ENCODE measurements at regions not wholly inside any gene's neighbourhood (a gene's known extent, or its start where the extent isn't known, plus 50 kb on each side); places are given as distances from the start of the nearest gene placed in this dataset.

DNA sequence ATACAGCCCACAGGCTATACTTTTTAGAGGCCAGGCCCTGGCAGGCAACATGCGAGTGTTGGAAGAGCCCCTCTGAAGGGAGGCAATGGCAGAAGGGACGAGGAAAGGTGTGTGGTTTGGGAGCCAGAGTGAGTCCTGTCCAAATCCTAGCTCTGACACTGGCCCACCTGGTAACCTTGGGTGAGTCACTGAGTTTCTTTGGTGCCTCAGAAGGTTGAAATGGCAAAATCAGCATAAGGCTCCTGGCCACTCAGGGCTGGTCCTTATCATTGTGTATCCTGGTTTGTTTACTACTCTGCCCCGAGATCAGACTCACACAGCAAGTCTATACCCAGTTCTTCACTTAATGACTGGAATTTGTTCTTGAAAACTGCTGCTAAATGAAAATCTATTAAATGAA, 71.4 kb upstream of the TLE3 start:
- ChIA-PET POLR2A (no interaction called here), CTCF (no interaction called here), RAD21 (ENCODE audit: unreplicated experiment) (interaction anchor here (0.7 kb wide), 1 partner anchor 45 kb away, joined by 3 read pairs; no protein-coding TSS in a partner anchor), SMC1A (ENCODE audit: uncharacterized antibody, unreplicated experiment) (no interaction called here)
- ATAC-seq (no peak), FAIRE-seq (no peak), DNase-seq (ENCODE audit: low read depth, low spot score) (no peak)
- in situ Hi-C loops (cut with MboI) = no loop called here
- peaks cover under 1% of the 10 kb centered on the region; the same call in 1 of the 3 replicates for H3K9me3 ChIP-seq (replicated peaks; ENCODE audit: control insufficient read depth, insufficient read depth, low read length)
- no peak overlapping the region for H3K4me3 ChIP-seq
- H3K27me3 ChIP-seq (replicated peaks in 1 of 2; ENCODE audit: control insufficient read depth in 2 of 2, insufficient read depth in 2 of 2, low read length in 1 of 2) = peaks cover 0 to 2% of the 10 kb centered on the region in 2 experiments; a peak in 2 of 4 replicates
- no peaks in the 10 kb centered on the region for H4K20me1 ChIP-seq (ENCODE audit: control insufficient read depth, insufficient read depth)
- intact Hi-C loops (cut with micrococcal nuclease; ENCODE audit: unreplicated experiment) = no loop called here
- 43% methylated on average over 3 of the region's 3 CpGs for WGBS (ENCODE audit: insufficient coverage, insufficient replicate concordance, low lambda C conversion rate, missing lambda C conversion rate)
- BruUV-seq (replicated peaks) = no TSS peak
- H3K4me1 ChIP-seq (ENCODE audit: control insufficient read depth, insufficient read depth, low read length) = no peaks in the 10 kb centered on the region
- no peak overlapping the region for H3K9ac ChIP-seq (ENCODE audit: control insufficient read depth, insufficient read depth, low read length)
- H3K79me2 ChIP-seq (ENCODE audit: control insufficient read depth, insufficient read depth, low read length) = no peaks in the 10 kb centered on the region
- no peak for TF ChIP-seq SIN3A (IDR thresholded peaks at IDR 0.05; ENCODE audit: low read depth, low read length)
- TF ChIP-seq HDGF (IDR thresholded peaks at IDR 0.05) = no peak
- no peak for TF ChIP-seq POU2F2 (IDR thresholded peaks at IDR 0.05; ENCODE audit: borderline replicate concordance, low read depth, low read length)
- no peak for TF ChIP-seq STAT1 (conservative IDR thresholded peaks at IDR 0.05)
- TF ChIP-seq HDAC6 (IDR thresholded peaks at IDR 0.05; ENCODE audit: unreplicated experiment) = no peak
- TF ChIP-seq ZNF217 (IDR thresholded peaks at IDR 0.05) = no peak
- TF ChIP-seq, protein P1, sequence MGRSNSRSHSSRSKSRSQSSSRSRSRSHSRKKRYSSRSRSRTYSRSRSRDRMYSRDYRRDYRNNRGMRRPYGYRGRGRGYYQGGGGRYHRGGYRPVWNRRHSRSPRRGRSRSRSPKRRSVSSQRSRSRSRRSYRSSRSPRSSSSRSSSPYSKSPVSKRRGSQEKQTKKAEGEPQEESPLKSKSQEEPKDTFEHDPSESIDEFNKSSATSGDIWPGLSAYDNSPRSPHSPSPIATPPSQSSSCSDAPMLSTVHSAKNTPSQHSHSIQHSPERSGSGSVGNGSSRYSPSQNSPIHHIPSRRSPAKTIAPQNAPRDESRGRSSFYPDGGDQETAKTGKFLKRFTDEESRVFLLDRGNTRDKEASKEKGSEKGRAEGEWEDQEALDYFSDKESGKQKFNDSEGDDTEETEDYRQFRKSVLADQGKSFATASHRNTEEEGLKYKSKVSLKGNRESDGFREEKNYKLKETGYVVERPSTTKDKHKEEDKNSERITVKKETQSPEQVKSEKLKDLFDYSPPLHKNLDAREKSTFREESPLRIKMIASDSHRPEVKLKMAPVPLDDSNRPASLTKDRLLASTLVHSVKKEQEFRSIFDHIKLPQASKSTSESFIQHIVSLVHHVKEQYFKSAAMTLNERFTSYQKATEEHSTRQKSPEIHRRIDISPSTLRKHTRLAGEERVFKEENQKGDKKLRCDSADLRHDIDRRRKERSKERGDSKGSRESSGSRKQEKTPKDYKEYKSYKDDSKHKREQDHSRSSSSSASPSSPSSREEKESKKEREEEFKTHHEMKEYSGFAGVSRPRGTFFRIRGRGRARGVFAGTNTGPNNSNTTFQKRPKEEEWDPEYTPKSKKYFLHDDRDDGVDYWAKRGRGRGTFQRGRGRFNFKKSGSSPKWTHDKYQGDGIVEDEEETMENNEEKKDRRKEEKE (IDR thresholded peaks at IDR 0.05) = no peak
- TF ChIP-seq, protein P2, sequence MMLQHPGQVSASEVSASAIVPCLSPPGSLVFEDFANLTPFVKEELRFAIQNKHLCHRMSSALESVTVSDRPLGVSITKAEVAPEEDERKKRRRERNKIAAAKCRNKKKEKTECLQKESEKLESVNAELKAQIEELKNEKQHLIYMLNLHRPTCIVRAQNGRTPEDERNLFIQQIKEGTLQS (IDR thresholded peaks at IDR 0.05; ENCODE audit: borderline replicate concordance, extremely low read depth, low read depth, low read length) = no peak
- TF ChIP-seq BACH1 (IDR thresholded peaks at IDR 0.05; ENCODE audit: borderline replicate concordance) = no peak
- TF ChIP-seq, protein P3, sequence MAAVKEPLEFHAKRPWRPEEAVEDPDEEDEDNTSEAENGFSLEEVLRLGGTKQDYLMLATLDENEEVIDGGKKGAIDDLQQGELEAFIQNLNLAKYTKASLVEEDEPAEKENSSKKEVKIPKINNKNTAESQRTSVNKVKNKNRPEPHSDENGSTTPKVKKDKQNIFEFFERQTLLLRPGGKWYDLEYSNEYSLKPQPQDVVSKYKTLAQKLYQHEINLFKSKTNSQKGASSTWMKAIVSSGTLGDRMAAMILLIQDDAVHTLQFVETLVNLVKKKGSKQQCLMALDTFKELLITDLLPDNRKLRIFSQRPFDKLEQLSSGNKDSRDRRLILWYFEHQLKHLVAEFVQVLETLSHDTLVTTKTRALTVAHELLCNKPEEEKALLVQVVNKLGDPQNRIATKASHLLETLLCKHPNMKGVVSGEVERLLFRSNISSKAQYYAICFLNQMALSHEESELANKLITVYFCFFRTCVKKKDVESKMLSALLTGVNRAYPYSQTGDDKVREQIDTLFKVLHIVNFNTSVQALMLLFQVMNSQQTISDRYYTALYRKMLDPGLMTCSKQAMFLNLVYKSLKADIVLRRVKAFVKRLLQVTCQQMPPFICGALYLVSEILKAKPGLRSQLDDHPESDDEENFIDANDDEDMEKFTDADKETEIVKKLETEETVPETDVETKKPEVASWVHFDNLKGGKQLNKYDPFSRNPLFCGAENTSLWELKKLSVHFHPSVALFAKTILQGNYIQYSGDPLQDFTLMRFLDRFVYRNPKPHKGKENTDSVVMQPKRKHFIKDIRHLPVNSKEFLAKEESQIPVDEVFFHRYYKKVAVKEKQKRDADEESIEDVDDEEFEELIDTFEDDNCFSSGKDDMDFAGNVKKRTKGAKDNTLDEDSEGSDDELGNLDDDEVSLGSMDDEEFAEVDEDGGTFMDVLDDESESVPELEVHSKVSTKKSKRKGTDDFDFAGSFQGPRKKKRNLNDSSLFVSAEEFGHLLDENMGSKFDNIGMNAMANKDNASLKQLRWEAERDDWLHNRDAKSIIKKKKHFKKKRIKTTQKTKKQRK (IDR thresholded peaks at IDR 0.05; ENCODE audit: low read depth, low read length) = no peak
- no peak for TF ChIP-seq PAX5 (IDR thresholded peaks at IDR 0.05; ENCODE audit: borderline replicate concordance, low read depth, low read length)
- no peak for TF ChIP-seq RAD51 (IDR thresholded peaks at IDR 0.05)
- no peak for TF ChIP-seq POLR2A (IDR thresholded peaks at IDR 0.05; ENCODE audit: low read depth, low read length)
- H3K27ac ChIP-seq (ENCODE audit: control insufficient read depth, insufficient read depth) = no peak overlapping the region
- H3K36me3 ChIP-seq (ENCODE audit: control insufficient read depth in 2 of 2, insufficient read depth in 2 of 2, low read length in 1 of 2) = no peaks in the 10 kb centered on the region
- no peak overlapping the region for H3K4me2 ChIP-seq (ENCODE audit: control insufficient read depth, insufficient read depth)
- H2AFZ ChIP-seq (ENCODE audit: control insufficient read depth, low read depth, low read length) = no peak overlapping the region
